PC-3 (cell line): ENCODE measurements at regions not wholly inside any gene's neighbourhood (a gene's known extent, or its start where the extent isn't known, plus 50 kb on each side); places are given as distances from the start of the nearest gene placed in this dataset.

Experiments
- ATAC-seq: fragments of 200-7000 bp; cut with Tn5 transposase; 2 replicates; pipeline ENCODE4 v1.9.1; 2020; ENCODE audit warnings: mild to moderate bottlenecking, moderate library complexity
- BruUV-seq: library from RNA; stranded (reverse); fragments of 400-500 nt; replicated peaks from 2 replicates; lab custom pipeline; 2021; lab: Mats Ljungman, UMichigan
- CTCF ChIA-PET: fragments of 300-600 bp; sonication (Branson Sonifier 250); formaldehyde crosslinking; loops from one replicate; lab custom pipeline; 2022; ENCODE audit warnings: antibody characterized with exemption; lab: Charles Lee
- POLR2A ChIA-PET: fragments of 300-600 bp; sonication (Branson Sonifier 250); formaldehyde crosslinking; loops from one replicate; lab custom pipeline; 2022; ENCODE audit warnings: antibody characterized with exemption; ENCODE audit not compliant: unreplicated experiment; lab: Charles Lee
- DNase-seq: peaks from one replicate; pipeline ENCODE4 v3.0.0-alpha.2; 2015
- H2AFZ ChIP-seq: fragments of 300-600 bp; sonication (generic); 2 replicates; pipeline ENCODE4 v1.6.0; 2016; ENCODE audit warnings: antibody characterized with exemption, low read length
- H3F3A ChIP-seq: fragments of 300-600 bp; sonication (generic); one replicate; pipeline ENCODE4 v1.6.0; 2017; ENCODE audit warnings: antibody characterized with exemption, low read length, control low read depth, mild to moderate bottlenecking; ENCODE audit not compliant: unreplicated experiment
- H3K27ac ChIP-seq: fragments of 300-600 bp; sonication (generic); 2 replicates; pipeline ENCODE4 v1.5.1; 2016; ENCODE audit warnings: mild to moderate bottlenecking, low read length
- H3K27me3 ChIP-seq: fragments of 300-600 bp; sonication (generic); 2 replicates; pipeline ENCODE4 v1.6.1; 2016; ENCODE audit warnings: low read length, mixed read lengths
- H3K36me3 ChIP-seq: fragments of 300-600 bp; sonication (generic); 2 replicates; pipeline ENCODE4 v1.6.1; 2016; ENCODE audit warnings: low read depth, mixed run types, low read length, mixed read lengths
- H3K4me1 ChIP-seq: fragments of 300-600 bp; sonication (generic); 2 replicates; pipeline ENCODE4 v1.5.1; 2016; ENCODE audit warnings: low read length; ENCODE audit not compliant: insufficient read depth
- H3K4me2 ChIP-seq: fragments of 300-600 bp; sonication (generic); 2 replicates; pipeline ENCODE4 v1.6.0; 2016; ENCODE audit warnings: low read length
- H3K4me3 ChIP-seq: fragments of 300-600 bp; sonication (generic); 2 replicates; pipeline ENCODE4 v1.5.1; 2016; ENCODE audit warnings: mild to moderate bottlenecking, low read length, mixed read lengths
- H3K79me2 ChIP-seq: fragments of 300-600 bp; sonication (generic); 2 replicates; pipeline ENCODE4 v1.6.1; 2017; ENCODE audit warnings: low read length, mixed read lengths
- H3K9ac ChIP-seq: fragments of 300-600 bp; sonication (generic); 2 replicates; pipeline ENCODE4 v1.6.0; 2016; ENCODE audit warnings: mild to moderate bottlenecking, low read length
- H3K9me2 ChIP-seq: fragments of 300-600 bp; sonication (generic); replicated peaks from 2 replicates; pipeline ENCODE4 v1.6.1; 2016; ENCODE audit warnings: mixed run types, low read length, mixed read lengths
- H3K9me3 ChIP-seq: fragments of 300-600 bp; sonication (generic); 2 replicates; pipeline ENCODE4 v1.6.1; 2016; ENCODE audit warnings: low read length, mixed read lengths
- H4K20me1 ChIP-seq: fragments of 300-600 bp; sonication (generic); 2 replicates; pipeline ENCODE4 v1.6.1; 2016; ENCODE audit warnings: low read length, mixed read lengths
- EZH2 ChIP-seq: fragments of 300-600 bp; sonication (generic); IDR thresholded peaks from one replicate; pipeline ENCODE4 v1.6.1; 2017; ENCODE audit warnings: antibody characterized with exemption, mild to moderate bottlenecking, low read length; ENCODE audit not compliant: unreplicated experiment
- EZH2phosphoT487 ChIP-seq: fragments of 300-600 bp; sonication (generic); IDR thresholded peaks from 2 replicates; pipeline ENCODE4 v1.6.1; 2018; ENCODE audit warnings: mild to moderate bottlenecking, antibody characterized with exemption, low read length, borderline replicate concordance
- intact Hi-C: fragments of 100-400 bp; cut with micrococcal nuclease; formaldehyde crosslinking; loops from 2 replicates; pipeline ENCODE4 v1.9.0; 2023
- TF ChIP-seq, protein P1 (sequence below): fragments of 300-600 bp; sonication (generic); conservative IDR thresholded peaks from 2 replicates; pipeline ENCODE4 v1.5.1; 2017; ENCODE audit warnings: antibody characterized with exemption, low read depth, mild to moderate bottlenecking, low read length

DNA sequence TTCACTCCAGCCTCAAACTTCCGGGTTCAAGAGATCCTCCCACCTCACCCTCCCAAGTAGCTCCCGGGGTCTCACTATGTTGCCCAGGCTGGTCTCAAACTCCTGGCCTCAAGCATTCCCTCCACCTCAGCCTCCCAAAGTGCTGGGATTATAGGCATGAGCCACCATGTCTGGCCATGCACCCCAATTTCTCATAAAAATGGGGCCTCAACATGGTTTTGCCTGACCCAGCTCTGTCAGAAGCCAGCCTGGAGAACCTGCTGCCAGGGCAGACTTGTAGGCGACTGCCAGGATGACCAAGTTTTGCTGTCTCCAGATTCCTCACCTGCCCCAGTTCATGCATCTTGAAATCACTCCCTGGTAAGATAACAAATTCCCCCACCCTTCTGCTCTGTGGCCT is 82.9 kb downstream of the AIPL1 start:
- H2AFZ ChIP-seq: no peak overlapping the region
- H3K9me3 ChIP-seq: no peaks in the 10 kb centered on the region
- no TSS peak for BruUV-seq
- no peaks in the 10 kb centered on the region for H3K9me2 ChIP-seq
- H3K9ac ChIP-seq: no peak overlapping the region
- no peak overlapping the region for H3K4me2 ChIP-seq
- intact Hi-C loops: no loop called here
- no peaks in the 10 kb centered on the region for H3K36me3 ChIP-seq
- H3K4me3 ChIP-seq: no peak overlapping the region
- H3F3A ChIP-seq: no peaks in the 10 kb centered on the region
- no peaks in the 10 kb centered on the region for H3K27me3 ChIP-seq
- no peak for ATAC-seq
- POLR2A ChIA-PET: no interaction called here
- H3K79me2 ChIP-seq: no peaks in the 10 kb centered on the region
- CTCF ChIA-PET: no interaction called here
- TF ChIP-seq EZH2 (no peak), EZH2phosphoT487 (no peak)
- TF ChIP-seq, protein P1, sequence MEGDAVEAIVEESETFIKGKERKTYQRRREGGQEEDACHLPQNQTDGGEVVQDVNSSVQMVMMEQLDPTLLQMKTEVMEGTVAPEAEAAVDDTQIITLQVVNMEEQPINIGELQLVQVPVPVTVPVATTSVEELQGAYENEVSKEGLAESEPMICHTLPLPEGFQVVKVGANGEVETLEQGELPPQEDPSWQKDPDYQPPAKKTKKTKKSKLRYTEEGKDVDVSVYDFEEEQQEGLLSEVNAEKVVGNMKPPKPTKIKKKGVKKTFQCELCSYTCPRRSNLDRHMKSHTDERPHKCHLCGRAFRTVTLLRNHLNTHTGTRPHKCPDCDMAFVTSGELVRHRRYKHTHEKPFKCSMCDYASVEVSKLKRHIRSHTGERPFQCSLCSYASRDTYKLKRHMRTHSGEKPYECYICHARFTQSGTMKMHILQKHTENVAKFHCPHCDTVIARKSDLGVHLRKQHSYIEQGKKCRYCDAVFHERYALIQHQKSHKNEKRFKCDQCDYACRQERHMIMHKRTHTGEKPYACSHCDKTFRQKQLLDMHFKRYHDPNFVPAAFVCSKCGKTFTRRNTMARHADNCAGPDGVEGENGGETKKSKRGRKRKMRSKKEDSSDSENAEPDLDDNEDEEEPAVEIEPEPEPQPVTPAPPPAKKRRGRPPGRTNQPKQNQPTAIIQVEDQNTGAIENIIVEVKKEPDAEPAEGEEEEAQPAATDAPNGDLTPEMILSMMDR: no peak
- H3K4me1 ChIP-seq: no peaks in the 10 kb centered on the region
- H4K20me1 ChIP-seq: no peaks in the 10 kb centered on the region
- H3K27ac ChIP-seq: no peak overlapping the region
- no peak for DNase-seq

DNA sequence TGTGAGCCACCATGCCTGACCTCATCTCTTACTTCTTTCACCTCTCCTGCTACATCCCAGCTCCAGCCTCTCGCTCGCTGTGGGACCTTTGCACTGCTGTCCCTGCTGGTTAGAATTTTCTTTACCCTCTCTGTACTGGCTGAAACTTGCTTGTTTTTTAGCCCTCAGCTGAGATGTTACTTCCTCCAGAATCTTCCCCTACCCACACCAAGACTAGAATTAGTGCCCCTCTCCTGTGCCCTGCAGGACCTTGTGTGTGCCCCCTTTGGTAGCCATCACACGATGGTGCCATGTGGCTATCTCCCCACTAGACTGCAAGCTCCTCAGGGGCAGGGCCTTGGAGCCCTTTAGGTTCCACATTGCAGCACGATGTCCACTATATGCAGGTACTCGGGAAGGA is 84.1 kb downstream of the AIPL1 start:
- Histone ChIP-seq H3K4me2 (no peak overlapping the region), H3K4me1 (no peaks in the 10 kb centered on the region), H3K27me3 (no peaks in the 10 kb centered on the region), H3K9ac (no peak overlapping the region), H4K20me1 (no peaks in the 10 kb centered on the region), H3K79me2 (no peaks in the 10 kb centered on the region), H2AFZ (no peak overlapping the region), H3K4me3 (no peak overlapping the region), H3K9me3 (no peaks in the 10 kb centered on the region), H3K36me3 (no peaks in the 10 kb centered on the region), H3K27ac (no peak overlapping the region), H3K9me2 (no peaks in the 10 kb centered on the region), H3F3A (no peaks in the 10 kb centered on the region)
- ATAC-seq (no peak), DNase-seq (no peak)
- BruUV-seq: no TSS peak
- TF ChIP-seq, protein P1: no peak
- TF ChIP-seq EZH2phosphoT487: no peak
- no peak for TF ChIP-seq EZH2
- CTCF ChIA-PET: no interaction called here
- intact Hi-C loops: no loop called here
- POLR2A ChIA-PET: no interaction called here

DNA sequence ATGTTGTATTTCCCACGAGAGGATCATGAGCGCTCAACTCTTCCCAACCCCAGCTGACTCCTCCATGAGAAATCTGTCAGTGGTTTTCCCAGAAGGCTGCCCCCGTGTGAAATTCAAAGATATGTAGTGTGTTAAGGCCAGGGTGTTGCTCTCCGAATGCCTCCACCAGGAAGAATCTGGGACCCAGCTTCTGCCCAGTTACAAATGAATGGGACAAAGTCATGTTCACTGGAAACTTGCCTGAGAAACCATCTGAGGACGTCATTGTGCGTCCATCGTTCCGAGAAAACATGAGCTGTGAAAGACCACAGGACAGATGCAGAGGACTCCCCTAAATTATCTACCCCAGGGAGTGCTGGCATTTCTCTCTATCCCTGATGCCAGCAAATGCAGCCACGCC is 86.0 kb downstream of the AIPL1 start:
- no peak for DNase-seq
- no peaks in the 10 kb centered on the region for H3K36me3 ChIP-seq
- no peak overlapping the region for H3K9ac ChIP-seq
- H3K9me2 ChIP-seq: no peaks in the 10 kb centered on the region
- no peaks in the 10 kb centered on the region for H3K79me2 ChIP-seq
- no peaks in the 10 kb centered on the region for H3K9me3 ChIP-seq
- CTCF ChIA-PET: no interaction called here
- intact Hi-C loops: no loop called here
- H3F3A ChIP-seq: no peaks in the 10 kb centered on the region
- H3K4me2 ChIP-seq: no peak overlapping the region
- H3K27me3 ChIP-seq: peaks cover 7% of the 10 kb centered on the region
- no peak overlapping the region for H2AFZ ChIP-seq
- H3K4me3 ChIP-seq: no peak overlapping the region
- POLR2A ChIA-PET: no interaction called here
- H3K27ac ChIP-seq: no peak overlapping the region
- no TSS peak for BruUV-seq
- no peaks in the 10 kb centered on the region for H4K20me1 ChIP-seq
- TF ChIP-seq, protein P1: no peak
- TF ChIP-seq EZH2phosphoT487 (no peak), EZH2 (no peak)
- ATAC-seq: no peak
- H3K4me1 ChIP-seq: no peaks in the 10 kb centered on the region
